NOMO-1 (cell line): ENCODE measurements at regions not wholly inside any gene's neighbourhood (a gene's known extent, or its start where the extent isn't known, plus 50 kb on each side); places are given as distances from the start of the nearest gene placed in this dataset.
"Not testable (repeated sequence)": the region's sequence is repeated elsewhere in the genome, so short reads cannot be mapped to it uniquely, and the experiment has no call there.

Experiments
- DNase-seq, 2 experiments: peaks; one replicate each; lab custom pipeline; 2025; ENCODE audit not compliant: unreplicated experiment in 2 of 2; lab: John Stamatoyannopoulos, UW

DNA sequence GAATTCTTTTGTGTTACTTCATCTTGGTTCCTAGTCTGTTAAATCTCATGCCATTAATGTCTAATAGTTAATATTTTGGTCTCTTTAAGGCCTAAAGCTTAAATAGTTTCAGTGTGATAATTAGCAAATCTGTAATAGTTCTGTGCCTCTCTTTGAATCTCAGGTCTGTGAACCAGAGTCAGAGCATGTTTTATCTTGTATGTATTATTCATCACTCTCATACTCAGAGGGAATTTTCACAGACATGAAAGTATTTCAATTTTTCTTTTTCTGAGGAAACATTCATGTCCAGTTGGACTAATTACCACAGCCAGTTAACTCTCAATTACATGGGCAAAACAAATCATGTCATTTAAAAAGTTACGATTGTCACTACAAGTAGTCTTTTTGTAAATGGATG, 931.9 kb upstream of the SLC39A10 start:
- no peak for DNase-seq

DNA sequence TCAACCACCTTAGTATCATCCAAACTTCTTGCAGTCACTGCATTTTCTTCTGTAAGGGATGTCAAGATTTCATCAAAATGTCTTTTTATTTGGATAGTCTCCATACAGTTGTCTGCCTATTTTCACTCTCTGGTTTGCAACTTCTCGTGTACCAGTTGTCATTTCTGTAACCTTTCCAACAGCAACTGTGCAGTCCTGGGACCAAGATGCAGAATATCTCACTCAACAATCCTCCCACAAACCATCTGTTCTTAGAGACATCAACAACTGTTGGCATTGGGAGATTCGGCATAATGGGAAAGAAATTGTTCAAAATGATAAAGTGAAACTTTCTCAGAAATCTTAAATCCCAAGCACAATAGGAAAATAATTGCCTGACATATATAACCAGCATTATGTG, 933.6 kb upstream of the SLC39A10 start:
- DNase-seq, result no peak

DNA sequence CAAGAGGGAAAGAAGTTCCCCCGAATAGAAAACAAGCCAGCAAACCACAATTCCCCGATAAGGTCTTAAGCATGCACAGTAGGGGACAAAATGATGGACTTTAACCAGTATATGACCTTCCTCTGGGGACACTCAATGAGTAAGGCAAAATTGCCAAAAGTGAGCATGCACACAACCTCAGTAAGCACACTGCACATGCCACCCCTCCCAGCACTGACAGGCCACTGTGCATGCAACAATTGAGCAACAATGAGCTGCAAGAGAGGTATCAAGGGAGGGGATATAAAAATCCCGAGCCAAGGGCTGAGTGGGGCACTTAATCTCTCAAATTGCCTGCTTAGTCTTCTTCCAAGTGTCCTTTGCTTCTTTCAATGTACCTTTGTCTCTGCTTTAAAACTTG, 935.8 kb upstream of the SLC39A10 start:
- no peak for DNase-seq

DNA sequence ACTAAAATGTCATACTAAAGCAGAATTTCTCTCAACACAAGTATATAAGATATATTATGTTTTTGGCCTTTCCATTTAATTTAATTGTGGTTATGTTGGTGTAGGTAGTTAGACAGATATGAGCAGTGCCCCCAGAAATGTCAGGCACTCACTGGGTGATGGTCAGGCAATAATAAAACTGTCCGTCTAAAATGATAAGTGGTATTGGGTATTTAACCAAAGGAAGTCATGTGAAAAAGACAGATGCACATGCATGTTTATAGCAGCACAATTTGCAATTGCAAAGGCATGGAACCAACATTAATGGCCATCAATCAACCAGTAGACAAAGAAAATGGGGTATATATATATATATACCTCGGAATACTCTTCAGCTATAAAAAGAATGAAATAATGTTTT, 936.6 kb upstream of the SLC39A10 start:
- no peak for DNase-seq

DNA sequence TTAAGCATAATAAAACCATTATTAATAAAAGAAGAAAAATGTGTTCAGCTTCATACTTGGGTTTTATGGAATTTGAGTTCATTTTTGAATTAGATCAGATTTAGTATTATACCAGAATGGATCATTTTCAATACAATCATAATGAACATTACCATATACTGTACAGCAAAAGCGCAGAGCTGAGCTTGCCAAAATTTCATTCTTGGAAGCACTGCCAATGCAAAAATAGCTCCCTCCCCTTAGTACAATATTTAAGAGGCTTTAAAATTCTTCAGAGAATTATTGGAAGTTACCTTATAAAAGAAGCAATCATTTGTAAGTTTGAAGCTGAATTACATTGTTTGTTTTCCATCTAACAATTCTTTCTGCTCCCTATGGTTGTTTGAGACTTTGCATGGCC, 938.1 kb upstream of the SLC39A10 start:
- no peak for DNase-seq

DNA sequence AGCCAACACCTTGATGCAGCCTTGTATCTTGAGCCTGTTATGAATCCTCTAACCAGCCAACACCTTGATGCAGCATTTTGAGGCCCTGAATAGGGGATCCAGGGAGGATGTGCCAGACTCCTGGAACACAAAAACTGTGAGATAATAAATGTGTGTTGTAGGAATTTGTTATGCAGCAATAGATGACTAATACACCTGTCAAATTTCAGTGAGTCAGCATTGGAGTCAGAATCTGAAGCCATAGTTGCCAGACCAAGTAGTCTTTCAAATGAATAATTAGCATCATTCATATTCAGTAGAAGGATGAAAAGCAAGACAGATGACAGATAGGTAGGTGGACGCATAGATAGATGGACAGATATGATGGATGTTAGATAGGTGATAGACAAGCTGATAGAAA, 942.5 kb upstream of the SLC39A10 start:
- DNase-seq, result no peak

DNA sequence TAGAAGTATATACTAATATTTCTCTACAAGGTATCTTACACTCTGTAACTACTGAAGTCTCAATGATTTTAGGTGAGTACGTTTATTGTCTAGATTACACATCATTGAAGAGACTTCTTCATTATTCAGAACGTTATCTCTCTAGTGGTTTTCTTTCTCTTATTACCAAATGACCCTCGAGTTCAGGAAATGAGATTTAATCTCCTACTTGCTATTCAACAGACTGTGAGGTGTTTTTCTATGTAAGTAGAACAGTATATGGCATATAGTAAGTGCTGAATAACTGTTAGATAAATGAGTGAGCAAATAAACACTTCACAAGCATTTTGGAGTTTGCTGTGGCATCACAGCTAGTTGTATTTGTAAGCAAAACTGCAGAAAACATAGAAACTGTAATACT, 947.2 kb upstream of the SLC39A10 start:
- no peak for DNase-seq

DNA sequence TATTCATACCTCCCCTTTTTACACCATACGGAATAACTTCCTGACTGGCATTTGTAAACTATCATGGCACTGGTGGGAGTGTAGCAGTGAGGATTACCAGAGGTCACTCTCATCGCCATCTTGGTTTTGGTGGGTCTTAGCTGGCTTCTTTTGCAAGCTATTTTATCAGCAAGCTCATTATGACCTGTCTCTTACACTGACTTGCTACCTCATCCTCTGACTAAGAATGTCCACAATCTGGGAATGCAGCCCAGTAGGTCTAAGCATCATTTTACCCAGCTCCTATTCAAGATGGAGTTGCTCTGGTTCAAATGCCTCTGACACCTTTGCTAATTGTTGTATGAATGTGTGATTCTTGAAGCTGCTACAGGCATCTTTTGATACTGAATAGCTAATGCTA, 950.8 kb upstream of the SLC39A10 start:
- no peak for DNase-seq

DNA sequence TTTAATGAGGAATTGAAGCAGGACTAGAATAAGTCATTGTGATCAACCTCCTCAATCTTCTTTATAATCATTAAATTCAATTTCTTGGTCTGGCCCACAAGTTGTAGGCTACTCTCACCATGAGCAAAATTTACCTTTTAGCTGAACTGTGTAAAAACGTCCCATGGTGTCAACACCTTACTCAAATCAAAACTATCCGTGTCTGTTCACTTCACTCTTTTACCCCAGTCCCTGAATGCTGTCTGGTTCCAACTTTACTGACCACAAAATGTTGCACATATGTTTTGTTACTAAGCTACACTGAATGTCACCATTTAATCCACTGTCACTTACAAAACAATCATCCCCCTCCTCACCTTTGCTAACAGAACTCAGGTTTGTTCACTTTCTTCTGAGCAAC, 951.6 kb upstream of the SLC39A10 start:
- DNase-seq, result no peak

DNA sequence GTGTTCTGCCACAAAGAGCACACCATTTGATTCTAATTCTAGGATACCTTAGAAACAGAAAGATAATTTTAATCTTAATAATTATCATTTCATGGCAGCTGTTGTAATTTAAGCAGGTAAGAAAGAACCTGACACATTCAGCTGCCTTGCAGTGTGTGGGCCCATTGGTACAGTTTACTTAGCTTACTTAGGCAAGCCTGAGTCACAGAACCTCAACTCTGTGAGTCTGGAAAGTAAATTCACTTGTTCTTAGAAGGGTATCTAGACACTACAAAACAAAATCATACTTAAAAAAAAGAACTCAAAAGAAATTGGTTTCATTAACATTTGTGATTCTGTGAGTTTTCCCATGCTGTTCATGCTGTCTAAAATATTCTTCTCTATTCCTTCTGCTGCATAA, 956.3 kb upstream of the SLC39A10 start:
- no peak for DNase-seq

DNA sequence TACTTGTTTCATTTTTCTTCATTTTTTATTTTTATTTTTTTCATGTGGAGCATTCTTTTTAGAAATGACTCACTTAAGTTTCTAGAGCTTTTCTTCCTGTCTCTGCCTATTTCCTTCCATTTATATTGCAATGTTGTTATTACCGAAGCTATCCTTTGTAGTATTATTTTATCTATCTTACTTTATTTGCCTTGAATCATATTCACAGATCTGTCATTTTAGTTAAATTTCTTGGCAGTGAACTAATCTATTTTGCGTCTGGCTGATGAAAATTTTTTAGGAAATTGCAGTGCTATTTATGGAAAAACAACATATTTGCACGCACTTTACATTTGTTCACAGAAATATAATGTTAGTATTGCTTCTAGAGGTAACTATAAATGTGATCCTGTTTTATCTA, 956.9 kb upstream of the SLC39A10 start:
- no peak for DNase-seq

DNA sequence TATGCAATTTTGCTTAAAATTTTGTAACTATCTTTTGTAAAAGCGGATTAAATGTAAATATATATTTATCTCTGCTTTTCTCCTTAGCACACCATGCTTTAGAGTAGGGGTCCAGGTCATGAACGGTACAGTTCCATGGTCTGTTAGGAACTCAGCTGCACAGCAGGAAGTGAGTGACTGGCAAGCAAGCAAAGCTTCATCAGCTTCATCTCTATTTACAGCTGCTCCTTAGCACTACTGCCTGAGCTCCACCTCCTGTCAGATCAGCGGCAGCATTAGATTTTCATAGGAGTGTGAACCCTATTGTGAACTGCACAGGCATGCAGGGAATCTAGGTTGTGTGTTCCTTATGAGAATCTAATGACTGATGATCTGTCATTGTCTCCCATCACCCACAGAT, 959.0 kb upstream of the SLC39A10 start:
- DNase-seq, result no peak

DNA sequence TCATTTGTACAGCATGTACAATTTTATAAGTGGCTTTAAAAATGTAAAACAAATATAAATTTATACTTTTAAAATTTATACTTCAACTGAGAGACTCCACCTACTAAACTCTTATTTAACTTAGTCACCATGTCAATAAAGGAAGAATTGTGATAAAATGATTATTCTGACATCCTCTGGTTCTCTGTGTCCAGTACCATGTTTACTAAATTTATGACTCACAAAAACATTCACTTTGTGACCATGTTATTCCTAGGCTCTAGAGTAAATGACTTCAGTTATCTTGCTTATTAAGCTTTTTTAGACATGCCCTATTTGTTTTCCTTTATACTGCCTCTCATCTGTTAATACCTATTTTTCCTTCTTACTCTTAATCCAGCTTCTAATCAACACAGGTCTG, 959.6 kb upstream of the SLC39A10 start:
- no peak for DNase-seq

DNA sequence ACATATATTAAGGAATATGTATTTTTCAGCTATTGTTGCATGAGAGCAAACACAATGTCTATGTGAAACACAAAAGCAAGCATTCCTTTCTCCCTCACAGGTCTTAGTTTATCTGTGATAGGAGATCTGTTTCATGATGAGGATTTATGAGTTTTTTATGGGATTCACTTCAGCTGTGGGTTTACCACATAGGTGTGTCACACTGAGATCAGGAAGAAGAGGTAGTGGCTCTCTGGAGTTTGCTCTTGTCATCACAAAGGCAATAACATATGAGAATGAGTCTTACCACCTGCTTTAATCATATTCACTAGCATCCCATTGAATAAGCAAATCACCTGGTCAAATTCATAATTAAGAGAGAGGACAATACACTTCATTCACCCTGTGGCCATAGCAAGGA, 960.3 kb upstream of the SLC39A10 start:
- DNase-seq, result no peak

DNA sequence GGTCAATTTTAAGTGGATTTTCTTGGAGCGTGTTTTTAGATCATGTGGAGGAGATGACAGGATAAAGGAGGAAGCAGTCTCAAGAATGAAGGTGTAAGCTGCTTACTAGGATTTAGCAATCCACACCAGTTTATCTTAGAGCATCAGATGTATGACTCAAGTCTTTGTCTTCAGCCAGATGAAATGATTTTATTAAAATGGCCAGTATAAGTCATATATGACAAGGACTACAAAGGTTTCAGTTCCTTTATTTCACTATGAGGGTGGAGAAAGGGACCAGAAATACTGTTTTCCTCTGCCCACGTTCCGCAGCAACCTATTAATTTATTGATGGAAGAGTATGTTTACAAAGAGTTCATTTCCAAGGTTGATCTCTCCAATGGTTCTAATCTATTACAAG, 970.5 kb upstream of the SLC39A10 start:
- DNase-seq, result peak in 1 of 2 experiments; percentile 39

DNA sequence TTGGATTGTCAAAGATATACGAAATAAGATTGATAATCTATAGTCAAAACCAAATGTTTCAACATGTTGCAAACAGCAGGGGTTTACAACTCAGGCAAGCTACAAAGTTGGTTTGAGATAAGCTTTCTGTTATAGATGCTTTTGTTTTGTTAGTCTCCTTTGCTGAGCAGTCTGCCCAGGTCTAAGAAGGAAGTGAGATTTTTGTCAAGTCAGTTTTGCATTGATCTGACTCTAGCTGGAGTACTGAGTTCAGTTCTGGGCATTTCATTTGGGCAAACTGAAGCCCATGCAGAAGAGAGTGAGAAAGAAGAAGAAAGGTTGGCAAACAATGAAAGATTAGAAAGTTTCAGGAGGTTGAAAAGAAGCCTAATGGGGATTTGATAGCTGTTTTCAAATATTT, 983.0 kb upstream of the SLC39A10 start:
- DNase-seq, result no peak

DNA sequence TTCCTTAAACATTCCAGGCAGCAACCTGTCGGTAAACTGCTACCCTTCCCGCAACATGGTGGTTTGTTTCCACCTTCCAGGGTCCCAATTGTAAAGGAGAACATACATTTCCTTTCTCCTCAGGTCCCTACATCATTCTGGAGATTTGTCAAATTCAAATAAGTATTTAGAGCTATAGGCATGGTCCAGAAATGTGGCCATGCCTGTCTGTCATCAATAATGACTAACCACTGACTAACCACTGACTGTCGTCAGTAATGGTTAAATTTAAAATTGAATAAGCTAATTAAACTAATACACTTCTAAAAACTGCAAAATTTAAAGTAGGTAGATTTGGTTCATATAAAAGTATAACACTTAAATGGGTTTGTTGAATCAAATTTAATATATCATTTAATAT, 984.0 kb upstream of the SLC39A10 start:
- no peak for DNase-seq

DNA sequence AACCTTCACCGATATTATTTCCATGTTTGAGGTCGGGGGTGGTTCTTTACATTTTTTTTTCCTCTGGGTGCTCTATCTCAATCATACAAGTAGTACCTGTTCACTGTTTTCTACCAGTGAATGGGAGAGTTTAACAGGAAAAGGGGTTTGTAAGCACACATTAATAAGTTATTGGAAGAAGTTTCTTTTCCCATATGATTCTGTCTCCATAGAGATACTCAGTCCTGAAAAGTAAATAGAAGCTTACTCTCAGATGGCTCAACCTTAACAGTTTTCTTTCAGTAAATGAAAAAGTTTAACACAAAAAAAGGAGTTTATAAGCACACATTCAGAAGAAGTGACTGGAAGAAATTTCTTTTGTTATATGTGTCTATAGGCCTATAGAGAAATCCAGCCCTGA, 995.6 kb upstream of the SLC39A10 start:
- DNase-seq, result no peak

DNA sequence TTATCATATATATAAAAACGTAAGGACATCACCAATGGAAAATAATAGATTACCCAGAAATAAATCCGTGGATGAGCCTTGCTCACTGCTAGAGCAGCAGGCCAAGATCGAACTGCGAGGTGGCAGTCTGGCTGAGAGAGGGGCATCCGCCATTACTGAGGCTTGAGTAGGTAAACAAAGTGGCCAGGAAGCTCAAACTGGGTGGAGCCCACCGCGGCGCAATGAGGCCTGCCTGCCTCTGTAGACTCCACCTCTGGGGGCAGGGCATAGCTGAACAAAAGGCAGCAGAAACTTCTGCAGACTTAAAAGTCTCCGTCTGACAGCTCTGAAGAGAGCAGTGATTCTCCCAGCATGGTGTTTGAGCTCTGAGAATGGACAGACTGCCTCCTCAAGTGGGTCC, 1018.0 kb upstream of the SLC39A10 start:
- not testable (repeated sequence) for DNase-seq

DNA sequence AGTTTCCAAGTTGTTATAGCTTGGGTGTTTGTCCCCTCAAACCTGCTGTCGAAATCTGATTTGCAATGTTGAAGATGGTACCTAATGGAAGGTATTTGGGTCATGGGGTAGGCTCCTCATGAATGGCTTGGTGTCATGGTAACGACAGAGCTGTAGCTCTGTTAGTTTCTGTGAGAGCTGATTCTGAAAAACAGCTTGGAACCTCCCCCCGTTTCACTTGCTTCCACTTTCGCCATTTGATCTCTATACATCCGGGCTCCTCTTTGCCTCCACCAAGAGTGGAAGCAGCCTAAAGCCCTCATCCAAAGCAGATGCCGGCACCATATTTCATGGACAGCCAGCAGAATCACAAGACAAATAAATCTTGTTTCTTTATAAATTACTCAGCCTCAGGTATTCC, 1035.1 kb upstream of the SLC39A10 start:
- no peak for DNase-seq

DNA sequence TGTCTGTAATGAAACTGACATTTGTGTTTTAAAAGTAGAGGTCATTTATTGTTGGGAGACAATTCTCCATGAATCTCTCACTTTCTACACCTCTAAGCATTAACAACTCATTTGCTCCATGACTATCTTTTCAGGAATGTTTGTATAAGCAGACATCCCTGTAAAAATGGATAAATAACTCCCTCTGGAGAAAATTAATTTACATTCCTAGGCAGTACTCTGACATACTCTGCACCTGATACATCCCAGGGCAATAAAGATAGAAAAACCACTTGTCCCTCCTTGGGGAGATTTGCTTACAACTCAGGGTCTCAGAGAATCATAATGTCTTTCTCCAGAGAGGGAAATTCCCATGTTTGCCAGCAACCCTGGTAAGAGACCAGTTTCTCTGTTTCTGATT, 1037.7 kb upstream of the SLC39A10 start:
- no peak for DNase-seq

DNA sequence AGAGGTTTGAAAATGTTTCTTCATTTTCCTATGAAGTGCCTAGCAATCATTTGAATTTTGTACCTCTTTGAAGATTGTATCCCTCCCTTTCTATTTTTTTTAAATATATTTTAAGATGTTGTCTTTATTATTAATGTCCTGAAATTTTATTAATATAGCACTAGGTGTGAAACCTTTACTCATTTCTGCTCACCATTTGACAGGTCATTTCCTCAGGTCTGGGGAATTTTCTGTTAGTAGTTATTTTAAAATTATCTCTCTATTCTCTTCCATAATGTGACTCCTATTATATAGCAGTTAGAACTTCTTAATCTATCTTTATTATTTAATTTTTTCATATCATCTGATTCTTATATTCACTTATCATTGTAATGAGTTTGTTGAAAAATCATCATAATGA, 1038.6 kb upstream of the SLC39A10 start:
- no peak for DNase-seq

DNA sequence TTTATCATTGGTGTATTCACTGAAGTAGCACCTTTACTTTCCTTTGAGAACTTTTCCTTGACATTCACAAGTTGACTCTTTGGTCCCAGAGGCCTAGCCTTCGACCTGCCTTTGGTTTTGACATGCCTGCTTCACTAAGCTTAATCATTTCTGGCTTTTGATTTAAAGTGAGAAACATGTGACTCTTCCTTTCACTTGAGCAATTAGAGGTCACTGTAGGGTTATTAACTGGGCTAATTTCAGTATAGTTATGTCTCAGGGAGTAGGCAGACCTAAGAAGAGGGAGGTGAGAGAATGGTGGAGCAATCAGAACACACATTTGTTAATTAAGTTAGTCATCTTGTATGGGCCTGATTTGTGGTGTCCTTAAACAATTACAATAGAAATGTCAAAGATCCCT, 1040.7 kb upstream of the SLC39A10 start:
- DNase-seq, result no peak

DNA sequence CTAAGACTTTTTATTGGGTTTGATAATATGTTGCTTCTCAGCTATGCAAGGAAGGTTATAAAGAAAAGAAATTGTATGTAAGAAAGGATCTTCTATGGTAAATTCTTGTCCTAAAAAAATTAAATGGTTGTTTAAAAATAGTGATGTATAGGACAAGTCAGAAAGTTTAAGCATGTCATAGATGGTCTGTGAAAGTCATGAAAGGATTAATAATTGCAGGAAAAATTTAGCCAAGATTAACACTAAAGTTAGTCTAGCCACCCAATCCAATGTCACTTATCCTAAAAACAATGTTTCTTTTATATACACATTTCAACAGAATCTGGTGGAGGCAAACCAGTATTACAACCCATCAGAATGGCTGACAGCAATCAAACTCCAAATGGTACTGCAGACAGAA, 1046.7 kb upstream of the SLC39A10 start:
- no peak for DNase-seq
